ENCODE measurements at regions not wholly inside any gene's neighbourhood (a gene's known extent, or its start where the extent isn't known, plus 50 kb on each side); places are given as distances from the start of the nearest gene placed in this dataset.
"Not testable (repeated sequence)": the region's sequence is repeated elsewhere in the genome, so short reads cannot be mapped to it uniquely, and the experiment has no call there.

DNA sequence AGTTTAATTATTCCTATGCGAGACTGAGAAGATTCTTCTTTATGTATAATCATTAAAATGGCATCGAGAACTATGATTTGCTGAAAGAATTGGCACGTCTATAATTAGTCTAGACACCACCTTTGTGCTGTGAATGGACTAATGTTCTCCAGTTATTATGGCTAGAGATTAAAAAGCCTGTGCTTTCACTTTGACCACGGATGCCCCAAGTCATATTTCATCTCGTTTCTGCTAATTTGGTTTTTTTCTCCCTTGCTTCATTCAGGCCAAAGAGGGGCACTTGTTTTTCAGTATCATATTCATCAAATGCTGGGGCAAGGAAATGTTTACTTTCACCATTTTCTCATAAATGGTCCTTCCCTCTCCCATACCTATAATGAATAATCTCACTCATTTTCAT, 63.3 kb upstream of the BMS1 start:
- TF ChIP-seq CTCF (IDR thresholded peaks at IDR 0.05); POLR2A (IDR thresholded peaks at IDR 0.05; ENCODE audit: low read length); MYC (IDR thresholded peaks at IDR 0.05; ENCODE audit: borderline replicate concordance, low read length): not testable (repeated sequence)
